ENCODE measurements at regions not wholly inside any gene's neighbourhood (a gene's known extent, or its start where the extent isn't known, plus 50 kb on each side); places are given as distances from the start of the nearest gene placed in this dataset.

GRCh38 chr4:181245326-181245725, 997.9 kb upstream of the TENM3 start:
- no peak overlapping the region for H3K27ac ChIP-seq
- TF ChIP-seq, protein P1, sequence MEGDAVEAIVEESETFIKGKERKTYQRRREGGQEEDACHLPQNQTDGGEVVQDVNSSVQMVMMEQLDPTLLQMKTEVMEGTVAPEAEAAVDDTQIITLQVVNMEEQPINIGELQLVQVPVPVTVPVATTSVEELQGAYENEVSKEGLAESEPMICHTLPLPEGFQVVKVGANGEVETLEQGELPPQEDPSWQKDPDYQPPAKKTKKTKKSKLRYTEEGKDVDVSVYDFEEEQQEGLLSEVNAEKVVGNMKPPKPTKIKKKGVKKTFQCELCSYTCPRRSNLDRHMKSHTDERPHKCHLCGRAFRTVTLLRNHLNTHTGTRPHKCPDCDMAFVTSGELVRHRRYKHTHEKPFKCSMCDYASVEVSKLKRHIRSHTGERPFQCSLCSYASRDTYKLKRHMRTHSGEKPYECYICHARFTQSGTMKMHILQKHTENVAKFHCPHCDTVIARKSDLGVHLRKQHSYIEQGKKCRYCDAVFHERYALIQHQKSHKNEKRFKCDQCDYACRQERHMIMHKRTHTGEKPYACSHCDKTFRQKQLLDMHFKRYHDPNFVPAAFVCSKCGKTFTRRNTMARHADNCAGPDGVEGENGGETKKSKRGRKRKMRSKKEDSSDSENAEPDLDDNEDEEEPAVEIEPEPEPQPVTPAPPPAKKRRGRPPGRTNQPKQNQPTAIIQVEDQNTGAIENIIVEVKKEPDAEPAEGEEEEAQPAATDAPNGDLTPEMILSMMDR (conservative IDR thresholded peaks at IDR 0.05) = no peak
- no peak for TF ChIP-seq ZFX (IDR thresholded peaks at IDR 0.05)

DNA sequence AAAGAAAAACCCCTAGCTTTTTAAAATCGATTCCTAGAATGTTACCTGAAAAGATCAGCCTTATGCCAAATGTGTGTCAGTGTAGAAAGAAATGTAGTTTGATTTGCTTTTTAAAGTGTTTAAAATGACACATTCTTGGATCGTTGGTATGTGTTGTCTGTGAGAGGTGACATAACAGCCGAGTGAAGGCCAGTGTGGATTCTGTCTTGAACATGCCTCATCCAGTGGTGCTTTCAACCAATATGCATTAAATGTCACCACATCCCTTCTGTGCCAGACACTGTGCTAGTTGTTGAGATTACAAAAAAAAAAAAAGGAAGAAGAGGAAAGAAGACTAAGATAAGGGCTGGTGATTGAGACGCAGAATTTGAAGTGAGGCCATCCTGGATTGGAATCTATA, 994.2 kb upstream of the TENM3 start:
- no peak for TF ChIP-seq ZFX (IDR thresholded peaks at IDR 0.05)
- TF ChIP-seq, protein P1 (conservative IDR thresholded peaks at IDR 0.05) = no peak
- H3K27ac ChIP-seq = no peak overlapping the region

DNA sequence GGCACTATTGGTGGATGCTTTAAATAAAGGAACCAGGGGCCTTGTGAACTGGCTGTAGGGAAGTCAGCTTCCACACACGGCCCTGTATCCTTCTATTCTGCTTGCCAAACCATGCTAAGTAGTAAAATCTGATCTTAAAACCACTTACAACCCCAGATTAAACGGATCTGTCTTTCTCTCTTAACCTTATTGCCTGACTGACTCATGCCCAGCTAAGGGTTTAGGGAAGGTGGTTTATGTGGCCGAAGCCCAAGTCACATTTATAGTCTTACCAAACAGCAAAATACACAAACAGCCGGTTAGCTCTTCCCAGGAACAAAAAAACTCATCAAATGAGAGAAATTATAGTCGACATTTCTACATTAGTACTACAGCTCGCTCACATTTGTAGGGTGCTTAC, 988.4 kb upstream of the TENM3 start:
- TF ChIP-seq, protein P1 (conservative IDR thresholded peaks at IDR 0.05) = no peak
- TF ChIP-seq ZFX (IDR thresholded peaks at IDR 0.05) = no peak
- H3K27ac ChIP-seq = no peak overlapping the region

DNA sequence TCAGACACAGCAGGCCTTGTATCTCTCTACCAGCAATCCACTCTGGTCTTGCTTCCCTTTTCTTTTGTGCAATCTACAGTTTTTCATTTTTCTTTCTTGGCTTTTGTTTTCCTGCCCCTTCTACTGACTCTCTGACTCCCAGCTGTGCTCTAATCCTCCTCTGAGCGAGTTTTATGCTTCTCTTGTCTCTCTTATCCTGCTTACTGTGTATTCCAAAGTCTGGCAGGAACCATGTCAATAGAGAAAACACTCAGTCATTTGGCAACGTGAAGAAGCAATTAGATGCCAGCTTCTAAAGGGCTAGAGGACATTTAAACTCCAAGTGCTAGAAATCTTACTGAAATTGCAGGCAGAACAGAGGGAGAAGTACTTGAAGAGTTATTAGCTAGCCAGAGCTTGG, 984.6 kb upstream of the TENM3 start:
- TF ChIP-seq, protein P1 (conservative IDR thresholded peaks at IDR 0.05) = no peak
- TF ChIP-seq ZFX (IDR thresholded peaks at IDR 0.05) = no peak
- H3K27ac ChIP-seq = no peak overlapping the region

- H3K27ac ChIP-seq = no peak overlapping the region
- no peak for TF ChIP-seq ZFX (IDR thresholded peaks at IDR 0.05)
- TF ChIP-seq, protein P1 (conservative IDR thresholded peaks at IDR 0.05) = no peak
These were observed 984.0 kb upstream of the TENM3 start for GRCh38 chr4:181259081-181259709.

DNA sequence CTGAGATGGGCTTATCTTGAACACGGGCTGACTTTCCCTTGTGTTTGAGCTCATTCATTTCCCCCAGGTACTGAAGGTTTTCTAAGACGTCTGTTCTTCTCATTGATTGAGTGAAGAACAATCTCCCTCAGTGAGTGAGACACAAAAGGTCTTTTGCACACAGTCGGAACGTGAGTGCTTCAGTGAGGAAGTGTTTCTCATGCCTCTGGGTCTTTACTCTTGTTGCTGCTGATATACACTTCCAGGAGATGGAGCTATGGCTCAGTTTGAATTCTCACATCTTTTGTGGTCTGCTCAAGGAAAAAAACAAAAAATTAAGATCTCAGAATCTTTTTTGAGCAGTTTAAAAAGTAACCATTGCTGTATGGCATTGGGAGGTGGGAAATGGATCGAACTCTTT, 981.9 kb upstream of the TENM3 start:
- no peak overlapping the region for H3K27ac ChIP-seq
- TF ChIP-seq, protein P1 (conservative IDR thresholded peaks at IDR 0.05) = 0 out of 2 replicates have a peak, but pooled peaks have one; percentile 4
- no peak for TF ChIP-seq ZFX (IDR thresholded peaks at IDR 0.05)

GRCh38 chr4:181264893-181265292, 978.3 kb upstream of the TENM3 start:
- no peak for TF ChIP-seq ZFX (IDR thresholded peaks at IDR 0.05)
- TF ChIP-seq, protein P1 (conservative IDR thresholded peaks at IDR 0.05) = no peak
- H3K27ac ChIP-seq = no peak overlapping the region

All from C4-2B (cell line).